Heart right ventricle (tissue), 16 donors: ENCODE measurements at regions not wholly inside any gene's neighbourhood (a gene's known extent, or its start where the extent isn't known, plus 50 kb on each side); places are given as distances from the start of the nearest gene placed in this dataset.

ENCODE experiments used
- ATAC-seq, 8 donors: fragments of 200-7000 bp; cut with Tn5 transposase; one replicate each; pipeline ENCODE4 v1.9.1; 2020; ENCODE audit warnings: mild to moderate bottlenecking in 8 of 8, moderate library complexity in 8 of 8, moderate number of reproducible peaks in 1 of 8
- DNase-seq, 2 donors: peaks; one replicate each; pipeline ENCODE4 v3.0.0-alpha.2; 2020
- H3K27ac ChIP-seq, 10 donors: fragments of 200-600 bp; sonication (generic) in 2 of 10; one replicate each; pipeline versions ENCODE4 v1.5.0 to v1.8.0; 2020 to 2022; ENCODE audit warnings: mild to moderate bottlenecking in 3 of 10
- H3K27me3 ChIP-seq, 7 donors: fragments of 200-600 bp; one replicate each; pipeline ENCODE4 v1.8.0; 2021 to 2022; ENCODE audit warnings: mild to moderate bottlenecking in 2 of 7
- H3K36me3 ChIP-seq, 9 donors: fragments of 200-600 bp; sonication (generic) in 1 of 9; one replicate each; pipeline versions ENCODE4 v1.5.0 to v1.8.0; 2020 to 2022; ENCODE audit warnings: mild to moderate bottlenecking in 2 of 9
- H3K4me1 ChIP-seq, 9 donors: fragments of 200-600 bp; sonication (generic) in 1 of 9; one replicate each; pipeline versions ENCODE4 v1.5.0 to v1.8.0; 2020 to 2022; ENCODE audit warnings: mild to moderate bottlenecking in 4 of 9
- H3K4me3 ChIP-seq, 10 donors: fragments of 200-600 bp; sonication (generic) in 2 of 10; one replicate each; pipeline versions ENCODE4 v1.5.0 to v1.8.0; 2020 to 2022; ENCODE audit warnings: mild to moderate bottlenecking in 7 of 10, moderate library complexity in 2 of 10
- H3K9me3 ChIP-seq, 11 donors: fragments of 200-600 bp in 10 of 11; sonication (generic) in 2 of 11; one replicate each; pipeline versions ENCODE4 v1.5.0 to v1.8.0; 2013 to 2022; ENCODE audit warnings: mild to moderate bottlenecking in 2 of 11, control low read depth in 1 of 11, moderate library complexity in 1 of 11
- CTCF ChIP-seq, 9 donors: fragments of 200-600 bp; sonication (generic) in 2 of 9; IDR thresholded peaks; one replicate each; pipeline versions ENCODE4 v1.5.0 to v1.8.0; 2021 to 2022; ENCODE audit warnings: antibody characterized with exemption in 9 of 9, mild to moderate bottlenecking in 5 of 9, moderate library complexity in 1 of 9
- WGBS, 2 donors: extraction: QIAGEN DNeasy Blood & Tissue Kit; methylation state at CpG; one replicate each; pipeline ENCODE4 v1.1.7; 2013; ENCODE audit warnings: inconsistent platforms in 1 of 2; 5-methylcytosine and 5-hydroxymethylcytosine counted together
- intact Hi-C, 10 donors: fragments of 100-400 bp; cut with DNase I; formaldehyde crosslinking; loops; one replicate each; pipeline versions ENCODE4 v1.11.1 to v1.14.2; 2022
- donor health status: Arrhythmogenic right ventricular cardiomyopathy.
- donor health status: ischemic (EF 13 %, LVEDD 7.1; RV severe dilation, severe dysfunction).
- donor health status: healthy with polysubstance abuse.
- donor health status: DM: no; HTN: yes; CAD: no.
- donor health status: DM: no; HTN: no; CAD: no.
- donor health status: ischemic (EF 25% LVEDD 6.9; RV normal size, moderate dysfunction).
- donor health status: ischemic (EF 25% LVEDD 5.7; RV mildly dilated, moderate dysfunction).
- donor health status: healthy.
- donor health status: DM: yes; HTN: yes; CAD: no.
- donor health status: Ischemic cardiomyopathy.
- donor health status: ischemic (EF 35%, LVEDD 5.7; RV mildly dilated, moderate dysfunction).
- donor health status: nonischemic (EF 11% LVEDD 7.7; RV severe dilation, severe dysfunction).
- donor health status: DM: yes; HTN: yes; CAD: no.
- donor health status: PGD.
- donor health status: ischemic (EF 29% LVEDD 5.4; RV normal size, mild dysfunction).
- donor health status: nonischemic (EF 23%, LVEDD 6.1; RV moderate dilation, normal function).

GRCh38 chr18:73626859-73627258 lies 520.8 kb downstream of the FBXO15 start:
- Histone ChIP-seq H3K4me3 (no peak overlapping the region), H3K9me3 (no peaks in the 10 kb centered on the region), H3K4me1 (no peaks in the 10 kb centered on the region), H3K36me3 (no peaks in the 10 kb centered on the region), H3K27ac (no peak overlapping the region), H3K27me3 (no peaks in the 10 kb centered on the region)
- WGBS, 2 donors = 59% methylated on average over 2 of the region's 2 CpGs
- ATAC-seq (no peak), DNase-seq (no peak)
- intact Hi-C loops = no loop called here
- no peak for TF ChIP-seq CTCF (IDR thresholded peaks at IDR 0.05)

- no peaks in the 10 kb centered on the region for H3K27me3 ChIP-seq
- H3K27ac ChIP-seq = no peak overlapping the region
- intact Hi-C loops = no loop called here
- no peaks in the 10 kb centered on the region for H3K36me3 ChIP-seq
- TF ChIP-seq CTCF (IDR thresholded peaks at IDR 0.05) = no peak
- DNase-seq (no peak), ATAC-seq (no peak)
- WGBS, 2 donors = 82 to 86% methylated on average over 2 of the region's 2 CpGs
- no peak overlapping the region for H3K4me3 ChIP-seq
- no peaks in the 10 kb centered on the region for H3K9me3 ChIP-seq
- no peaks in the 10 kb centered on the region for H3K4me1 ChIP-seq
These were observed 521.4 kb downstream of the FBXO15 start for GRCh38 chr18:73626221-73626620.

GRCh38 chr18:73621091-73621490 lies 526.5 kb downstream of the FBXO15 start:
- H3K4me1 ChIP-seq = no peaks in the 10 kb centered on the region
- TF ChIP-seq CTCF (IDR thresholded peaks at IDR 0.05) = no peak
- H3K27ac ChIP-seq = no peak overlapping the region
- no peak overlapping the region for H3K4me3 ChIP-seq
- DNase-seq (no peak), ATAC-seq (no peak)
- WGBS, 2 donors = 79 to 86% methylated on average over 1 of the region's 1 CpG
- no peaks in the 10 kb centered on the region for H3K27me3 ChIP-seq
- intact Hi-C loops = no loop called here
- H3K9me3 ChIP-seq = no peaks in the 10 kb centered on the region
- no peaks in the 10 kb centered on the region for H3K36me3 ChIP-seq

- TF ChIP-seq CTCF (IDR thresholded peaks at IDR 0.05) = no peak
- Histone ChIP-seq H3K4me3 (no peak overlapping the region), H3K4me1 (no peaks in the 10 kb centered on the region), H3K36me3 (no peaks in the 10 kb centered on the region), H3K27me3 (no peaks in the 10 kb centered on the region), H3K27ac (no peak overlapping the region), H3K9me3 (no peaks in the 10 kb centered on the region)
- DNase-seq (no peak), ATAC-seq (no peak)
- intact Hi-C loops = no loop called here
These were observed 529.7 kb downstream of the FBXO15 start for GRCh38 chr18:73617981-73618380.

- 82 to 92% methylated on average over 3 of the region's 3 CpGs for WGBS, 2 donors
- intact Hi-C loops = no loop called here
- Histone ChIP-seq H3K27ac (no peak overlapping the region), H3K4me3 (no peak overlapping the region), H3K4me1 (no peaks in the 10 kb centered on the region), H3K9me3 (no peaks in the 10 kb centered on the region), H3K36me3 (no peaks in the 10 kb centered on the region), H3K27me3 (no peaks in the 10 kb centered on the region)
- TF ChIP-seq CTCF (IDR thresholded peaks at IDR 0.05) = no peak
- ATAC-seq (no peak), DNase-seq (no peak)
These were observed 532.1 kb downstream of the FBXO15 start for GRCh38 chr18:73615506-73615905.
